ENCODE measurements at regions not wholly inside any gene's neighbourhood (a gene's known extent, or its start where the extent isn't known, plus 50 kb on each side); places are given as distances from the start of the nearest gene placed in this dataset.

DNA sequence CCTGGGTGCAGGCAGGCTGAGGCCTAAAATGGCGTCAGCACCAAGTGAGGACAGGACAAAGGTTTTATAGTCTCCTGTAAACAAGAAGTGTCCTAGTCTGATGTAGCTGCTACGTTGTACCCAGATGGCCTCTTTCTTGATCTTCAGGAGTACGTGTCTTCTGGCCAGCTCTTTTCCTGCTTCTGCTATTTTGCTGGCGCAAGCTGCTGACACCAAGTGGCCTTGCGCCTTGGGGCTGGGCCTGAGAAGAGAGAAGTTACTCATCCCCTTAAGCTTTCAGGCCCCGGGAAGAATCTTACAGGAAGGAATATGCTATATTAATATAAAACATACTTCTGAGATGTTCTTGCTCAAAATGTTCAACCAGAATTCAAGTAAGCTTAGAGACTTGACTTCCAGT lies 605.2 kb downstream of the GALC start:
- ChIA-PET CTCF (no interaction called here), POLR2A (ENCODE audit: unreplicated experiment) (no interaction called here)
- BruUV-seq (replicated peaks): no TSS peak
- dilution Hi-C loops (cut with HindIII; ENCODE audit: low sequenced_read_pairs, unreplicated experiment) (no loop called here), intact Hi-C loops (cut with micrococcal nuclease) (no loop called here), in situ Hi-C loops (cut with MboI; ENCODE audit: low sequenced_read_pairs) (no loop called here)
- no peak overlapping the region for H3K9ac ChIP-seq (ENCODE audit: low read depth, low read length)
- H2AFZ ChIP-seq (replicated peaks; ENCODE audit: low read length, poor library complexity): no peak overlapping the region
- ATAC-seq (ENCODE audit: low read depth) (no peak), DNase-seq (no peak)
- no peak overlapping the region for H3K23ac ChIP-seq (ENCODE audit: low read depth, low read length)
- no peak overlapping the region for H3K4me2 ChIP-seq (ENCODE audit: low read depth, low read length)
- no peak overlapping the region for H2BK120ac ChIP-seq (ENCODE audit: low read depth, low read length)
- no peak overlapping the region for H4K5ac ChIP-seq (ENCODE audit: low read depth, low read length)
- no peaks in the 10 kb centered on the region for H3K9me3 ChIP-seq (ENCODE audit: control insufficient read depth, insufficient read depth, low read length)
- H3K4ac ChIP-seq (ENCODE audit: low read depth, low read length): no peak overlapping the region
- no peak overlapping the region for H4K8ac ChIP-seq (ENCODE audit: low read depth in 2 of 2, low read length in 2 of 2)
- TF ChIP-seq RCOR1 (IDR thresholded peaks at IDR 0.05; ENCODE audit: insufficient replicate concordance, low read length): no peak
- no peak for TF ChIP-seq POLR2A (IDR thresholded peaks at IDR 0.05; ENCODE audit: low read depth, low read length)
- TF ChIP-seq BHLHE40 (IDR thresholded peaks at IDR 0.05; ENCODE audit: low read depth, low read length): no peak
- H3K9me1 ChIP-seq (ENCODE audit: insufficient read depth, low read length): no peaks in the 10 kb centered on the region
- no peak overlapping the region for H2AK9ac ChIP-seq (replicated peaks; ENCODE audit: low read depth, low read length, poor library complexity)
- H3K56ac ChIP-seq (ENCODE audit: extremely low read depth, insufficient read depth, low read length): no peak overlapping the region
- no peaks in the 10 kb centered on the region for H4K20me1 ChIP-seq (ENCODE audit: insufficient read depth, low read length)
- H2BK15ac ChIP-seq (ENCODE audit: low read depth, low read length): no peak overlapping the region
- H3K14ac ChIP-seq (replicated peaks; ENCODE audit: low read depth, low read length): no peak overlapping the region
- no peak overlapping the region for H4K91ac ChIP-seq (ENCODE audit: insufficient read depth, low read depth, low read length)
- no peaks in the 10 kb centered on the region for H3K4me1 ChIP-seq (ENCODE audit: control insufficient read depth, insufficient read depth, low read length)
- H2BK5ac ChIP-seq (ENCODE audit: low read depth, low read length, poor library complexity, severe bottlenecking): no peak overlapping the region
- H2AK5ac ChIP-seq (ENCODE audit: low read depth, low read length): no peak overlapping the region
- no peak overlapping the region for H2BK20ac ChIP-seq (ENCODE audit: low read depth, low read length)
- H3K4me3 ChIP-seq (ENCODE audit: insufficient read depth, low read depth, low read length): no peak overlapping the region
- no peaks in the 10 kb centered on the region for H3K27me3 ChIP-seq (ENCODE audit: control insufficient read depth, insufficient read depth, low read length)
- no peak overlapping the region for H3K27ac ChIP-seq (ENCODE audit: insufficient read depth, low read length)
- no peaks in the 10 kb centered on the region for H3K79me1 ChIP-seq (ENCODE audit: low read depth in 1 of 2, low read length in 2 of 2)
- no peak overlapping the region for H3K18ac ChIP-seq (ENCODE audit: low read depth, low read length)
- 50% methylated on average over 1 of the region's 6 CpGs; no CpG with 5 or more reads in 1 of the 2 experiments for WGBS, 2 experiments (ENCODE audit: extremely low coverage in 2 of 2, insufficient read length in 1 of 2)
- no peaks in the 10 kb centered on the region for H3K36me3 ChIP-seq (ENCODE audit: control insufficient read depth, insufficient read depth, low read length)

All from IMR-90 (cell line).